ENCODE measurements at regions not wholly inside any gene's neighbourhood (a gene's known extent, or its start where the extent isn't known, plus 50 kb on each side); places are given as distances from the start of the nearest gene placed in this dataset.
"Not testable (repeated sequence)": the region's sequence is repeated elsewhere in the genome, so short reads cannot be mapped to it uniquely, and the experiment has no call there.

DNA sequence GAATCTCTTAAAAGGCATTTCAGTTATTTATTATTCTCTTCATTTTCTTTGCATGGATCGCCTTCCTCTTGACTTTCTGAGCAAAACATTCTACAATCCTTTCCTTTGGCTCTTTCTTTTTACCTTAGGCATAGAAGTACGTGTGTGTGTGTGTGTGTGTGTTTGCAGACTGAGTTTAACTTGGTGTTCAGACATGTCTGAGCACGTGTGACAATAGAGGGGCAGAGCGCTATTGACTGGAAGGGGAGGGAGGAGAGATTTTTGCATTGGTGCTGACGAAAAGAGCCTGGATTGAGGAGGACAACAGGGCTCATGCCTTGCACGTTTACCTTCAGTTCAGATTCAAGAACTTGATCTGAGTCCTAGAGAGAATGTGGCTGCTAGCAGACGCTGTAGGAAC is 129.8 kb downstream of the SEC23IP start:
- no peak for TF ChIP-seq CTCF (IDR thresholded peaks at IDR 0.05; ENCODE audit: extremely low read depth, missing control alignments)
- no peak for DNase-seq (ENCODE audit: low spot score)

DNA sequence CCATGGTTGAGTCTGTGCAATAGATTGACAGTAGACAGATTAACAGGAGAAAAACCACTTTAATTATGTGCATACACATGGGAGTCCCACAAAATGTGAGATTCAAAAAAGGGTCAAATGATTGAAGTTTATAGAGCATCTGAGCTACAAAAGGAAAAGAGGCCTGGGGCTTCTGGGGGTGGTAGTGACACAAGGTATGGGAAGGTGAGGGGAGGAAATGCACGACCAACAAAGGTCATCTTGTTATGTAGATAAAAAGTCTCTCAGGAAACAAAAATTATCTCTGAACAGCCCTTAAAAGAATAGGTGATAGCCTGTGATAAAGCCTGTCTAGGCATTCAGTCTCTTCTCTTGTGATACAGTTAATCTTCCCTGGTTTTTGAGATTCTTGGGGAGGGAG is 141.7 kb downstream of the SEC23IP start:
- no peak for DNase-seq (ENCODE audit: low spot score)
- no peak for TF ChIP-seq CTCF (IDR thresholded peaks at IDR 0.05; ENCODE audit: extremely low read depth, missing control alignments)

GRCh38 chr10:120039046-120039445 is 146.5 kb downstream of the SEC23IP start:
- no peak for DNase-seq (ENCODE audit: low spot score)
- no peak for TF ChIP-seq CTCF (IDR thresholded peaks at IDR 0.05; ENCODE audit: extremely low read depth, missing control alignments)

DNA sequence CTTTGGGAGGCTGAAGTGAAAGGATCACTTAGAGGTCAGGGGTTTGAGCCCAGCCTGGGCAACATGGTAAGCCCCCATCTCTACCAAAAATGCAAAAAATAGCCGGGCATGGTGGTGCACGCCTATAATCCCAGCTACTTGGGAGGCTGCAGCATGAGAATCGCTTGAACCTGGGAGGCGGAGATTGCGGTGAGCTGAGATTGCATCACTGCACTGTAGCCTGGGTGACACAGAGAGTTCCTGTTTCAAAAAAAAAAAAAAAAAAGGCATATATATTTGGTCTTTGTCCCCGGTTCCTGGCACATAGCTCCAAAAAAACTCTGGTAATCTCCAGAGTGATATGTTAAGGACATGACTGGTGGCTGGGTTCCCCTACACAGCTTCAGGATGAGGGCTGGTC is 147.3 kb downstream of the SEC23IP start:
- no peak for DNase-seq (ENCODE audit: low spot score)
- TF ChIP-seq CTCF (IDR thresholded peaks at IDR 0.05; ENCODE audit: extremely low read depth, missing control alignments): no peak

DNA sequence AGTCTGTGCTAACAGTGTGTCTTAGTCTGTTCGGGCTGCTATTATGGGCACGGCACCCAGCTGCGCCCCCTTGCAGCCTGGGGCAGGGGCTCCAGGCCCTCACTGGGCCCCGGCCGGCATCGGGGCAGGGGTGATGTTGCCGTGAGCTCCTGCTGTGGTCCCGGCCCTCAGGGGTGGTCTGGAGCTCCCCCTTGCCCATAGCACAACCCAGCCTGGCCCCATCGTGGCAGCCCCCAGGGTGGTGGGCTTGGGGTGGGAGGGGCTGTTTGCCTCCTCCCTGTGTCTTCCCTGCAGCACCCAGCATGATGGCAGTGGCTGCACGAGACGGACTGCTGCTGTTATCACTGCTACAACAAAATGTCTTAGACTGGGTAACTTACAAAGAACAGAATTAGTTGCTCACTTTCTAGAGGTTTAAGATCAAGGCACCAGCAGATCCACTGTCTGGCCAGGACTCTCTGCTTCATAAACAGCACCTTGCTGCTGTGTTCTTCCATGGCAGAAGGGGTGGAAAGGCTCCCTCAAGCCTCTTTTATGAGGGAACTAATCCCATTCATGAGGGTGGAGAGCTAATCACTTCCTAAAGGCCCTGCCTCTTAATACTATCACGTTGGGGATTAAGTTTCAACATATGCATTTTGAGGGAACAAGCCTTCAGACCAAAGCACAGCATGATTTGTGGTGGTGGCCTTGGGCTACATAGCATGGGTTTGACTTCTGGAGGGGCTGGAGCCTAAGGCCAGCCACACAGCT is 149.5 kb downstream of the SEC23IP start:
- DNase-seq (ENCODE audit: low spot score): no peak
- no peak for TF ChIP-seq CTCF (IDR thresholded peaks at IDR 0.05; ENCODE audit: extremely low read depth, missing control alignments)

DNA sequence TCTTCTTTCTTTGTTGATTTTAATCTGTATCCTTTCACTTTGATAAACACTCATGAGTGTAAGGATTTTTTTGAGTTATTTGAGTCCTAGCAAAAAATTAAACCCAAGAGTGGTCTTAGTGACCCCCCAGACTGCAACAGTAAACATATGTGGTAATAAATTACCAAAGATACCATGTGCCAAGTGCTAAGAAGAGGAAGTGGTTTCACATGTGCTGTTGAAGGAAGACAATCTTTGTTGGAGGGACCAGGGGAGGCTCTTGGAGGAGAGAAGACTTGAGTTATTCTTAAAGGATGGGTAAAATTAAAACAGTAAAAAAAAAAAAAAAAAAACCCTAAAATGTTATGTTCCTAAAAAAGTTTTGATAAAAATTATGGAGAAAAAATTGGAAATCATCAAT is 150.2 kb downstream of the SEC23IP start:
- TF ChIP-seq CTCF (IDR thresholded peaks at IDR 0.05; ENCODE audit: extremely low read depth, missing control alignments): no peak
- no peak for DNase-seq (ENCODE audit: low spot score)

DNA sequence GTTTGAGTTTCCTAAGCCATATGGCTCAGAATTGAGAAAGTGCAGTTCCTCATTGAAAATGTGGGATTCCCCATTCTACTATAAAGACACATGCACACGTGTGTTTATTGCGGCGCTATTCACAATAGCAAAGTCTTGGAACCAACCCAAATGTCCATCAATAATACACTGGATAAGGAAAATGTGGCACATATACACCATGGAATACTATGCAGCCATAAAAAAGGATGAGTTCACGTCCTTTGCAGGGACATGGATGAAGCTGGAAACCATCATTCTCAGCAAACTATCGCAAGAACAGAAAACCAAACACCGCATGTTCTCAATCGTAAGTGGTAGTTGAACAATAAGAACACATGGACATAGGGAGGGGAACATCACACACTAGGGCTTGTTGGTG is 154.8 kb downstream of the SEC23IP start:
- not testable (repeated sequence) for DNase-seq (ENCODE audit: low spot score)

- no peak for TF ChIP-seq CTCF (IDR thresholded peaks at IDR 0.05; ENCODE audit: extremely low read depth, missing control alignments)
- no peak for DNase-seq (ENCODE audit: low spot score)
These were observed 155.4 kb downstream of the SEC23IP start for GRCh38 chr10:120047926-120048325.
